ENCODE measurements at regions not wholly inside any gene's neighbourhood (a gene's known extent, or its start where the extent isn't known, plus 50 kb on each side); places are given as distances from the start of the nearest gene placed in this dataset.
A peak's percentile ranks its signal among the peaks of the same experiment; 100 is the strongest.

DNA sequence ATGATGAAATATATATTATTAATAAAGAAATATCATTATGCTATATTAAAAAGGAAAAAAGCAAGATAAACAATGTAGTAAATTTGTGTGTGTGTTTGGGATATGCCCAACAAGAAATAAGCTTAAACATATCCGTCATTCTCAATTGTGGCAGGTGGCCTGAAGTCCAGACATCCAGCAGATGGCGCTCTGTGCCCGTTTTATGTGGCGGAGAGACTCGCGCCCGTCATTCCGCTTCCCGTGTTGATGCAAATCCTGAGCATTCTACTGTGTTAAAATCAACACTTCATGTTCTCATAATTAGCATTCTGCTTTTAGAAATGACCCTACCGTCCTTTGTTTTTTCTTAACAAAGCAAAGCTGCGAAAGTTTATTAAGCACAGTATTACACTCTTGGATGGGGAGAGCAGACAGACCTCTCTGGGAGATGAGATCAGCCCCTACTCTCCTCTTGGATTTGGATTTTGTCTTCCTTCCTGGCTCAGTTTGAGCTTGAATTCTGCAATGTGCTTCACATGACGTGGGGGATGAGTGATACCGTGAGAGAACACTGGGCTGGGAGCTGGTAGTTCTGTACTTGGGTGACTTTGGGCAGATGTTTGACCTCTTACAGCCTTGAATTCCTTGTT, 125.8 kb downstream of the MCHR2 start (continued):
- TF ChIP-seq, protein P1, sequence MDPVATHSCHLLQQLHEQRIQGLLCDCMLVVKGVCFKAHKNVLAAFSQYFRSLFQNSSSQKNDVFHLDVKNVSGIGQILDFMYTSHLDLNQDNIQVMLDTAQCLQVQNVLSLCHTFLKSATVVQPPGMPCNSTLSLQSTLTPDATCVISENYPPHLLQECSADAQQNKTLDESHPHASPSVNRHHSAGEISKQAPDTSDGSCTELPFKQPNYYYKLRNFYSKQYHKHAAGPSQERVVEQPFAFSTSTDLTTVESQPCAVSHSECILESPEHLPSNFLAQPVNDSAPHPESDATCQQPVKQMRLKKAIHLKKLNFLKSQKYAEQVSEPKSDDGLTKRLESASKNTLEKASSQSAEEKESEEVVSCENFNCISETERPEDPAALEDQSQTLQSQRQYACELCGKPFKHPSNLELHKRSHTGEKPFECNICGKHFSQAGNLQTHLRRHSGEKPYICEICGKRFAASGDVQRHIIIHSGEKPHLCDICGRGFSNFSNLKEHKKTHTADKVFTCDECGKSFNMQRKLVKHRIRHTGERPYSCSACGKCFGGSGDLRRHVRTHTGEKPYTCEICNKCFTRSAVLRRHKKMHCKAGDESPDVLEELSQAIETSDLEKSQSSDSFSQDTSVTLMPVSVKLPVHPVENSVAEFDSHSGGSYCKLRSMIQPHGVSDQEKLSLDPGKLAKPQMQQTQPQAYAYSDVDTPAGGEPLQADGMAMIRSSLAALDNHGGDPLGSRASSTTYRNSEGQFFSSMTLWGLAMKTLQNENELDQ (CRISPR knock-in tag; IDR thresholded peaks at IDR 0.05; ENCODE audit: borderline replicate concordance) = no peak
- TF ChIP-seq ZSCAN29 (IDR thresholded peaks at IDR 0.05) (no peak), KLF10 (CRISPR knock-in tag; IDR thresholded peaks at IDR 0.05) (no peak), FIP1L1 (IDR thresholded peaks at IDR 0.05; ENCODE audit: low read depth, low read length, poor library complexity, severe bottlenecking) (no peak), TAF1 (IDR thresholded peaks at IDR 0.05; ENCODE audit: control insufficient read depth, extremely low read depth, insufficient read depth, low read length, severe bottlenecking) (no peak), KDM5B (IDR thresholded peaks at IDR 0.05; ENCODE audit: insufficient replicate concordance, low read depth, low read length) (no peak), HDAC8 (tag; IDR thresholded peaks at IDR 0.05) (no peak)
- TF ChIP-seq, protein P2, sequence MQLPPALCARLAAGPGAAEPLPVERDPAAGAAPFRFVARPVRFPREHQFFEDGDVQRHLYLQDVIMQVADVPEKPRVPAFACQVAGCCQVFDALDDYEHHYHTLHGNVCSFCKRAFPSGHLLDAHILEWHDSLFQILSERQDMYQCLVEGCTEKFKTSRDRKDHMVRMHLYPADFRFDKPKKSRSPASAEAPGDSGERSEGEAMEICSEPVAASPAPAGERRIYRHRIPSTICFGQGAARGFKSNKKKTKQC (CRISPR knock-in tag; IDR thresholded peaks at IDR 0.05) = no peak
- TF ChIP-seq, protein P3, sequence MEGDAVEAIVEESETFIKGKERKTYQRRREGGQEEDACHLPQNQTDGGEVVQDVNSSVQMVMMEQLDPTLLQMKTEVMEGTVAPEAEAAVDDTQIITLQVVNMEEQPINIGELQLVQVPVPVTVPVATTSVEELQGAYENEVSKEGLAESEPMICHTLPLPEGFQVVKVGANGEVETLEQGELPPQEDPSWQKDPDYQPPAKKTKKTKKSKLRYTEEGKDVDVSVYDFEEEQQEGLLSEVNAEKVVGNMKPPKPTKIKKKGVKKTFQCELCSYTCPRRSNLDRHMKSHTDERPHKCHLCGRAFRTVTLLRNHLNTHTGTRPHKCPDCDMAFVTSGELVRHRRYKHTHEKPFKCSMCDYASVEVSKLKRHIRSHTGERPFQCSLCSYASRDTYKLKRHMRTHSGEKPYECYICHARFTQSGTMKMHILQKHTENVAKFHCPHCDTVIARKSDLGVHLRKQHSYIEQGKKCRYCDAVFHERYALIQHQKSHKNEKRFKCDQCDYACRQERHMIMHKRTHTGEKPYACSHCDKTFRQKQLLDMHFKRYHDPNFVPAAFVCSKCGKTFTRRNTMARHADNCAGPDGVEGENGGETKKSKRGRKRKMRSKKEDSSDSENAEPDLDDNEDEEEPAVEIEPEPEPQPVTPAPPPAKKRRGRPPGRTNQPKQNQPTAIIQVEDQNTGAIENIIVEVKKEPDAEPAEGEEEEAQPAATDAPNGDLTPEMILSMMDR (IDR thresholded peaks at IDR 0.05 in 2 of 3, conservative IDR thresholded peaks at IDR 0.05 in 1 of 3; ENCODE audit: insufficient read depth in 2 of 3, low read depth in 1 of 3, low read length in 3 of 3) = peak; percentile 73 to 88 (median 87)
- TF ChIP-seq, protein P4, sequence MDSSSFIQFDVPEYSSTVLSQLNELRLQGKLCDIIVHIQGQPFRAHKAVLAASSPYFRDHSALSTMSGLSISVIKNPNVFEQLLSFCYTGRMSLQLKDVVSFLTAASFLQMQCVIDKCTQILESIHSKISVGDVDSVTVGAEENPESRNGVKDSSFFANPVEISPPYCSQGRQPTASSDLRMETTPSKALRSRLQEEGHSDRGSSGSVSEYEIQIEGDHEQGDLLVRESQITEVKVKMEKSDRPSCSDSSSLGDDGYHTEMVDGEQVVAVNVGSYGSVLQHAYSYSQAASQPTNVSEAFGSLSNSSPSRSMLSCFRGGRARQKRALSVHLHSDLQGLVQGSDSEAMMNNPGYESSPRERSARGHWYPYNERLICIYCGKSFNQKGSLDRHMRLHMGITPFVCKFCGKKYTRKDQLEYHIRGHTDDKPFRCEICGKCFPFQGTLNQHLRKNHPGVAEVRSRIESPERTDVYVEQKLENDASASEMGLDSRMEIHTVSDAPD (CRISPR knock-in tag; IDR thresholded peaks at IDR 0.05) = no peak

Data from K562 (cell line).